OCI-LY7 (cell line): ENCODE measurements at regions not wholly inside any gene's neighbourhood (a gene's known extent, or its start where the extent isn't known, plus 50 kb on each side); places are given as distances from the start of the nearest gene placed in this dataset.

Source experiments
- BruUV-seq: library from RNA; stranded (reverse); fragments of 400-500 nt; replicated peaks from 2 replicates; lab custom pipeline; 2021; lab: Mats Ljungman, UMichigan
- CTCF ChIA-PET: fragments of 300-600 bp; sonication (Branson Sonifier 250); formaldehyde crosslinking; loops from one replicate; lab custom pipeline; 2022; ENCODE audit warnings: antibody characterized with exemption; ENCODE audit not compliant: unreplicated experiment; lab: Charles Lee
- POLR2A ChIA-PET: fragments of 300-600 bp; sonication (Branson Sonifier 250); formaldehyde crosslinking; loops from one replicate; lab custom pipeline; 2022; ENCODE audit warnings: antibody characterized with exemption; lab: Charles Lee
- DNase-seq: peaks from one replicate; pipeline ENCODE4 v3.0.0-alpha.2; 2015; ENCODE audit warnings: low spot score
- H2AFZ ChIP-seq: fragments of 200-600 bp; sonication (generic), shearing (Covaris generic); 2 replicates; pipeline ENCODE4 v1.6.1; 2014; ENCODE audit warnings: mild to moderate bottlenecking, antibody characterized with exemption, low read length, moderate library complexity
- H3K27ac ChIP-seq: fragments of 200-600 bp; sonication (generic); 2 replicates; pipeline ENCODE4 v1.5.1; 2014; ENCODE audit warnings: mixed run types, low read depth, mild to moderate bottlenecking, moderate library complexity, low read length, inconsistent platforms; ENCODE audit not compliant: poor library complexity, severe bottlenecking
- H3K36me3 ChIP-seq: fragments of 200-600 bp; sonication (generic); 2 replicates; pipeline ENCODE4 v1.6.1; 2014; ENCODE audit warnings: mild to moderate bottlenecking, antibody characterized with exemption, low read length, moderate library complexity, mixed read lengths; ENCODE audit not compliant: insufficient read depth
- H3K4me1 ChIP-seq: fragments of 200-600 bp; sonication (generic); 2 replicates; pipeline ENCODE4 v1.5.1; 2014; ENCODE audit warnings: mild to moderate bottlenecking, low read length; ENCODE audit not compliant: insufficient read depth, poor library complexity, severe bottlenecking
- H3K4me2 ChIP-seq: fragments of 200-600 bp; sonication (generic); 2 replicates; pipeline ENCODE4 v1.6.1; 2014; ENCODE audit warnings: mild to moderate bottlenecking, low read length
- H3K4me3 ChIP-seq: fragments of 200-600 bp; sonication (generic); 2 replicates; pipeline ENCODE4 v1.5.1; 2014; ENCODE audit warnings: mild to moderate bottlenecking, low read depth, low read length; ENCODE audit not compliant: poor library complexity, severe bottlenecking
- H3K79me2 ChIP-seq: fragments of 200-600 bp; sonication (generic); 2 replicates; pipeline ENCODE4 v1.6.1; 2016; ENCODE audit warnings: low read depth, mild to moderate bottlenecking, low read length, moderate library complexity, mixed read lengths; ENCODE audit not compliant: insufficient read depth
- H3K9me2 ChIP-seq: fragments of 200-600 bp; sonication (generic); 2 replicates; pipeline ENCODE4 v1.6.1; 2016; ENCODE audit warnings: mild to moderate bottlenecking, low read length, mixed read lengths; ENCODE audit not compliant: insufficient read depth
- H3K9me3 ChIP-seq: fragments of 200-600 bp; sonication (generic); 2 replicates; pipeline ENCODE4 v1.6.1; 2014; ENCODE audit warnings: mild to moderate bottlenecking, mixed run types, low read length, mixed read lengths
- H4K20me1 ChIP-seq: fragments of 200-600 bp; sonication (generic); 2 replicates; pipeline ENCODE4 v1.6.1; 2014; ENCODE audit warnings: mild to moderate bottlenecking, antibody characterized with exemption, low read length, moderate library complexity, mixed read lengths; ENCODE audit not compliant: insufficient read depth
- CTCF ChIP-seq: fragments of 200-600 bp; sonication (generic); conservative IDR thresholded peaks from 2 replicates; pipeline ENCODE4 v1.5.1; 2014; ENCODE audit warnings: mild to moderate bottlenecking, antibody characterized with exemption, low read length, moderate library complexity, mixed read lengths
- EZH2phosphoT487 ChIP-seq: fragments of 200-600 bp; sonication (generic); IDR thresholded peaks from 2 replicates; pipeline ENCODE4 v1.6.1; 2018; ENCODE audit warnings: low read depth, borderline replicate concordance, mild to moderate bottlenecking, mixed run types, antibody characterized with exemption, low read length, moderate library complexity, mixed read lengths
- intact Hi-C: fragments of 100-400 bp; cut with micrococcal nuclease; formaldehyde crosslinking; loops from one replicate; pipeline ENCODE4 v1.10.0; 2022; ENCODE audit not compliant: unreplicated experiment

- H3K4me3 ChIP-seq: no peak overlapping the region
- ChIA-PET CTCF (no interaction called here), POLR2A (no interaction called here)
- H3K9me2 ChIP-seq: no peaks in the 10 kb centered on the region
- H3K27ac ChIP-seq: no peak overlapping the region
- intact Hi-C loops: no loop called here
- H3K79me2 ChIP-seq: no peaks in the 10 kb centered on the region
- H3K36me3 ChIP-seq: no peaks in the 10 kb centered on the region
- TF ChIP-seq EZH2phosphoT487: no peak
- no peak for TF ChIP-seq CTCF
- DNase-seq: no peak
- H2AFZ ChIP-seq: no peak overlapping the region
- H4K20me1 ChIP-seq: no peaks in the 10 kb centered on the region
- no peaks in the 10 kb centered on the region for H3K9me3 ChIP-seq
- BruUV-seq: no TSS peak
- no peaks in the 10 kb centered on the region for H3K4me1 ChIP-seq
- H3K4me2 ChIP-seq: no peak overlapping the region
Observed at GRCh38 chr13:70366720-70367119, 258.5 kb upstream of the KLHL1 start.

GRCh38 chr13:70363991-70364390 is 255.7 kb upstream of the KLHL1 start:
- ChIA-PET POLR2A (no interaction called here), CTCF (no interaction called here)
- Histone ChIP-seq H3K9me3 (no peaks in the 10 kb centered on the region), H4K20me1 (no peaks in the 10 kb centered on the region), H3K79me2 (no peaks in the 10 kb centered on the region), H2AFZ (no peak overlapping the region), H3K27ac (no peak overlapping the region), H3K4me1 (no peaks in the 10 kb centered on the region), H3K4me3 (no peak overlapping the region), H3K36me3 (no peaks in the 10 kb centered on the region), H3K4me2 (no peak overlapping the region), H3K9me2 (no peaks in the 10 kb centered on the region)
- no peak for DNase-seq
- BruUV-seq: no TSS peak
- intact Hi-C loops: no loop called here
- TF ChIP-seq EZH2phosphoT487 (no peak), CTCF (no peak)

DNA sequence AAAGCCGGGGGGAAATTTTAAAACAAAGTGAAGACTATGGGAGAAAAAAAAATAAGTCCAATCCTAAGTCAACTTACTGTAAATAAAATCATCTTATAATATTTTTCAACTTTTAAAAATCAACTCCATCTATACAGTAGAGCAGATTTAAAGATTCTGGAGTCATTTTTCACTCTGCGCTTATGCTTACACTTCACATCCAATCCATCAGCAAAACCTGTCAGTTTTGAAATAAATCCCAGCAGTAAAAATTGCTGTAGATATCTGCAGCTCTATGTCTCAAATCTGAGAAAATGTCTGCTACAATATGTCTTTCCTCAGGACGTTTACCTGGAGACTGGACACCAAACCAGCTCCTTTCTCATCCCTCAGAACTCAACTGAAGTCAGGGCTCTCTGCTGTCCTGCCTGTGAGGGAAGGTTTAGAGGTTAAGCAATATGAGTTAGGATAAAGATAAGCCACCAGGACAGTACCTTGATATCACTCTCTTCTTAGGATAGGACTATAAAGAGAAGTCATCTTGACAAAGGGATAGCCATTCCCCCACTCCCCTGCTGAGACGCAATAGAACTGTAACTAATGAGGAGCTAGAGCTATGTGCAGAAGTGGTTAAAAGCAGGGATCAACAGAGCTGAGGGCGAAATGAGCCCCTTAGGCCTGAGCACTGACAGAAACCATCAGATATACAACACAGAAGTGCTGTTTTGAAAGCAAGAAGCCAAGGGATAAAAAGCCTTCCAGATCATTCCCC is 254.7 kb upstream of the KLHL1 start:
- intact Hi-C loops: no loop called here
- H3K4me3 ChIP-seq: no peak overlapping the region
- ChIA-PET POLR2A (interaction anchor here (1.0 kb wide), 1 partner anchor 11 kb away, joined by 3 read pairs; no protein-coding TSS in a partner anchor), CTCF (no interaction called here)
- H3K4me1 ChIP-seq: no peaks in the 10 kb centered on the region
- DNase-seq: no peak
- no peaks in the 10 kb centered on the region for H4K20me1 ChIP-seq
- no peaks in the 10 kb centered on the region for H3K9me2 ChIP-seq
- BruUV-seq: no TSS peak
- H3K9me3 ChIP-seq: no peaks in the 10 kb centered on the region
- H2AFZ ChIP-seq: no peak overlapping the region
- H3K27ac ChIP-seq: no peak overlapping the region
- H3K36me3 ChIP-seq: no peaks in the 10 kb centered on the region
- no peak overlapping the region for H3K4me2 ChIP-seq
- no peak for TF ChIP-seq CTCF
- no peaks in the 10 kb centered on the region for H3K79me2 ChIP-seq
